Right lung (tissue), 2 donors: ENCODE measurements at regions not wholly inside any gene's neighbourhood (a gene's known extent, or its start where the extent isn't known, plus 50 kb on each side); places are given as distances from the start of the nearest gene placed in this dataset.

Source experiments
- DNase-seq, 2 donors: peaks; one replicate each; pipeline ENCODE4 v3.0.0-alpha.2; 2013

DNA sequence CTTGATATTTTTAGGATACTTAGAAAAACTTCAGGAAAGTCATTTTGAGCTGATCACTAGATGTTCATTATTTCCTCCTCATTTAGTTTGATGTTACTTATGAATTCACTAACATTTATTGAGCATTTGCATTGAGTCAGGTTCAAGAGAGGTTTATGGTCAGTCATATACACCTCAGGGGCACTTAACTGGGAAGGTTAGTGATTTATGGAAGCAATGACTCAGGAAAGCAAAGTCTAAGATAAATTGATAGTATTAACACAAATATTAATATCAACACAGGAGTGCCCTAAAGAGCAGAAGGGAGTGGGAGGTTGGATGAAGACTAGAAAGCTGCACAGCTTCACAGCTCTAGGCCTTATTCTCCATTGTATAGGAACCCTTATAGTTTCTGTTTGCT lies 177.0 kb upstream of the TNFAIP3 start:
- no peak for DNase-seq

DNA sequence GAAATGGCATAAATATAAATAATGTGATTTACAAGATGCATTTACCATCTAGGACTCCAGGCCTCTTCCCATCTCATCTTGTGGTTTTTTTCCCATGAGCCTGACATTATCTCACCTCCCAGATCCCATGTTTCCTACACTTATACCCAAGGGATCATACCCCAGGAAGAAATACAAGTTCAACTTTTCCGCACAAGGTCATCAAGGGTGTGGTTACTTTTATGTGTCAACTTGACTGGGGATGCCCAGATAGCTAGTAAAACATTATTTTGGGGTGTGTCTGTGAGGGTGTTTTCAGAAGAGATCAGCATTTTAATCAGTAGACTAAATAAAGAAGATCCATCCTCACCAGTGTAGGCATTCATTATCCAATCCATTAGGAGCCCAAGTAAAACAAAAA lies 176.3 kb upstream of the TNFAIP3 start:
- no peak for DNase-seq

DNA sequence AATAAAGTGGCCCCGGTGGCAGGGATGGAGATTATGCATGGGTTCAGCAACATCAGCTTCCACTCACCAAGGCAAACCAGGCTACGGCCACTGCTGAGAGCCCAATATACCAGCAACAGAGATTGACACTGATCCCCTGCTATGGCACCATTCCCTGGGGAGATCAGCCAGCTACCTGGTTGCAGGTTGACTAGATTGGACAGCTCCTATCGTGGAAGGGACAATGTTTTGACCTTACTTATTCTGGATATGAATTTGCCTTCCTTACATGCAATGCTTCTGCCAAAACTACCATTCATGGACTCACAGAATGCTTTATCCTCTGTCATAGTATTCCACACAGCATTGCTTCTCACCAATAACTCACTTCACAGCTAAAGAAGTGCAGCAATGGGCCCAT lies 174.8 kb upstream of the TNFAIP3 start:
- DNase-seq = no peak

DNA sequence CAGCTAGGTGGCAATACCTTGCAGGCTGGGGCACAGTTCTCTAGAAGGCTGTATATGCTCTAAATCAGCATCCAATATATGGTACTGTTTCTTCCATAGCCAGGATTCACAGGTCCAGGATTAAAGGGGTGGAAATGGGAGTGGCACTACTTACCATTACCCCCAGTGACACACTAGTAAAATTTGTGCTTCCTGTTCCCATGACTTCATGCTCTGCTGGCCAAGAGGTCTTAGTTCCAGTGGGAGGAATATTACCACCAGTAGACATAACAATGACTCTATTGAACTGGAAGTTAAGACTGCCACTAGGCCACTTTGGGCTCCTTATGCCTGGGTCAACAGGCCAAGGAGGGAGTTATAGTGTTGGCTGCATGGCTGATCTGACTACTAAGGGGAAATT lies 174.3 kb upstream of the TNFAIP3 start:
- no peak for DNase-seq

DNA sequence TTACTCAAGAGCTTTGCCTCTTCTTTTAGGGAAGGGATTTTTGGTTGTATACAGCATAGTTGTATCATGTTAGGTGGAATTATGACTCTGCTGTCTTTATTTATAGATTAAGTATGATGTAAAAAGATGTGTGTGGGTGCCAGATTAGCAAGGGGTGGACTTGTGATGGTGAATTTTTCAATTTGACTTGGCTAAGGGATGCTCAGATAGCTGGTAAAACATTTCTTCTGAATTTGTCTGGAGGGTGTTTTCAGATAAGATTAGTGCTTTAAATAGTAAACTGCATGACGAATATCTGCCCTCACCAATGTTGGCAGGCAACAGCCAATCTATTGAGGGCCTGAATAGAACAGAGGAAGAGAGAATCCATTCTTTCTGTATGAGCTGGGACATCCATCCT lies 173.3 kb upstream of the TNFAIP3 start:
- DNase-seq = no peak

DNA sequence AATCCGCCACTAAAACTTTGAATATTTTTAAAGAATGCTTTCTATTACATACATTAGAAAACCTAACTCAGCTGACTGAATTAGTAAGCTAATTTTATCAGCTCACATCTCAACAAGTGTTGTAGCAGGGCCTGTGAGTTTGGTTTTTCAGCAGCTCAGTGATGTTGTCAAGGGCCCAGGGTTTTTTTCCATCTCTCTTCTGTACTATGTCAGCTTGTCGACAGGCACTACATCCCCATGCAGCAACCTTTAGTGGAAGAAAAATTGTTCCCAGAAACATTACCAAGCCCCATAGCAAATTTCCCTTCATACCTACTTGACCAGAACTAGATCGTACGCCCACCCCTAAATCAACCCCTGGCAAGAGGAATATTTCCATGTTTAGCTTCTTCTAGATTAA lies 170.3 kb upstream of the TNFAIP3 start:
- no peak for DNase-seq

DNA sequence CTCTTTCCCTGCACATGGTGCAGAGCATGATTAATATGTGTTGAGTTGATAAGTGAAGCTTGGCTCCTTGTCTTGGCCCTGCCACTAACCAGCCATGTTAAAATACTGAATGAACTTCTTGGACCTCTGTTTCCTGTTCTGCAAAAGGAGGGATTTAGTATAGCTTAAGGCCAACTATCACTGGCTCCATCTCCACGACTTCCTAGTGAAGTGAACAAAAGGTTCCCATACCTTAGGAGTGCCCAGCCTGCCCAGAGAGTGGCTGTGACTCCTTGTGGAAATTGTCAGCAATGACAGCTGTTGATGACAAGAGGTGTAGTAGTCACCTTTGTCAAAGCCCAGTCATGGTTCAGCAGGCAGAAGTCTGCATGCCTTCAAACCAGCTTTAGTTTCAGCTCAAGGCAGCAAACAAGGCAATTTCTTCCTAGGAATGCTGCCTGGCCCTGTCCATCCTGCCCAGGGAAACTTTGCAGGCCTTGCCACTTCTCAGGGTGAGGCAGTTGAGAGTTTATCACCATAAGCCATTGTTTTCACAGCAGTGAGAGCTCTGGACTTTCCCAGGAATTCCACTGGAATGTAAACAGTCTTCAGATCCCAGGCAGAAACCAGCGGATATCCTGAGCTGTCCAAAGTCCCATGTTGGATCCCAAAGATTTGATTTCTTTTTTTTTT lies 169.7 kb upstream of the TNFAIP3 start:
- no peak for DNase-seq

DNA sequence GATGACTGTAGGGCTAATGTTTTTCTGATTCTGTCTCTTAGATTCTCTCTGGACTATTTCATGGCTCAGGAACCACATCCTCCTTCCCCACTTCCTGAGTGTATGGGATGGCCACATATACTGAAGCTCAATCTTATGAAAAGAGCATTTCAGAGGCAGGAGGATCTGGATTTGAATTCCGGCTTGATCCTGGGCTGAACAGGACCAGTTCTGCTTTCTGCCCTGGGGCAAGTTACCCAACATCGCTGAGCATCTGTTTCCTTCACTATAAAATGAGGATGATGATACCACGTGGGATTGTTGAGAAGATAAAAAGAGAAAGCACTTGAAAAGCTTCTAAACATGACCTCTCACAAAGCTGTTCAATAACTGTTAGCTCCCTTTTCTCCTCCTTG lies 168.4 kb upstream of the TNFAIP3 start:
- DNase-seq = no peak

DNA sequence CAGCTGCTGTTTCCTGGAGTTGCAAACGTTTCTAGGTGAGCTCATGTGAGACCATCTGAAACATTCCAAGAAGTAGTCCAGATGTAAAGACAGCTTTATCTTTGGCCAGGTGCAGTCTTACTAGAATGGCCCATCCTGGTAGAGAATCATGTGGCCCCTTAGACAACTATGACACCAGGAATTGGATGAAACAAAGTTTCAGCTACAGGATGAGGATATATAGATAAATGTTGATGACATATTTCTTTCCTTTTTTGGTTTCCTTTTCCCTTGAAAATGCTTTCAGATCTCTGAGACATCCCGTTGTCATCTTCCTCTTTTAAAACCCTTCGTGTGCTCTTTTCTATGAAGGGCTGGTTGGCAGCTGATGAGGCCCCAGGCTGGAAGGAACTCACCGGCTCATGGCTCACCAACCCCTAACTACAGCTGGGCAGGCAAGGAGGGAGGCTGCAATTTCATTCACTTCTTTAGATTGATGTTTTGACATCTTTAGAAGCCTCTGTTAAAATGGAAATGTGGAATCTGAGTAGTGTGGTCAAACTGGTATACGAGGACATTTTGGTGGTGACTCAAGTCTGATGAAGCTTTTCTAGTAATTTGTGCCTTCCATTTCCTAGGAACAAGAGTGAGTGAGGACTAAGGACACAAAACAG lies 167.9 kb upstream of the TNFAIP3 start:
- no peak for DNase-seq

DNA sequence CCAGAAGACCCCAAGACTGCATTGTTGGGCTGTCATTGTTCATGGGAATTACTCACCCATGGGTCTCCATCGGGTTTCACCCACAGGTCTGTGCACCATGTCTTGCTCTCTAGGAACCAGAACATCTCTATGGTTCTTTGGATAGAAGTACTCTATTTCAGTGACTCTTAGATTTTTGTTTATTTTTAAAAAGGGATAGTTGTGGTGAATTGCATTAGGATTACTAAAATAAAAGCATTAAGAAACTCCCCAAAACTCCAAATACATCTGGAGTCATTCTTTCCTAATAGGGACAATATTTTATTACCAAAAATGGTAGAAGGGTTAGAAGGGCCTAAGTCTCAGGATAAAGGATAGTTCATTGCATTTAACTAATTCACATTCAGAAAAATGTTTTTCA lies 166.9 kb upstream of the TNFAIP3 start:
- DNase-seq = no peak

DNA sequence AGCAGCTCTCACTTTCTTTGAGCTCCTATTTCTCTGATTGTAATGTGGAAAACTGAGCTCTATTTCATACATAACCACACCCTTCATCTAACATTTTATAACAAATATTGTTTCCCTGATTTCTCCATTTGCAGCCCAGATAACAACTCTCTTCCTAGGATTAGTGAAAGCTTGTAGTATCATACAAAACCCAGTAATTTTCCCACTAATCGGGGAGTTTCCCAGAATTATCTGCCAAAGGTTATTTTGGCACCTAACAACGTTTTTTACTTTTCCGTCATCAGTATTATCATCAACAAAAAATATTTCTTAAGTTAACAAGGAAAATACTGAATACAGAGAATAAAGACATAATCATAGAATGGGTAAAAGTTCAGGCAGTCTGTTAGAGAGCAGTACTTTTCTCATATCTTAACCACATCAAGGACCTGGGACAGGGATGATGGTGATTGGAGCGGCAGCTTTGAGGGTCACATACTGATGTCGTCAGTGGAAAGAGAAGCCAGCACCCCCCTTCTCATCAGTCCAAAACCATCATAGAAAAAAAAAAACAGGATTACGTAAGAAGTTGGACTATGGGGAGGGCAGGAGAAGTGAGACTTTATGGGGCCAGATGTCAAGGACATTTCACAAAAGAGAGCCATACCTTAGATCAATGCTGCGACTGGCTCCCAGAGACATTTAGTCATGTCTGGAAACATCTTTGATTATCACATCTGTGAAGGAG lies 166.1 kb upstream of the TNFAIP3 start:
- DNase-seq = no peak

DNA sequence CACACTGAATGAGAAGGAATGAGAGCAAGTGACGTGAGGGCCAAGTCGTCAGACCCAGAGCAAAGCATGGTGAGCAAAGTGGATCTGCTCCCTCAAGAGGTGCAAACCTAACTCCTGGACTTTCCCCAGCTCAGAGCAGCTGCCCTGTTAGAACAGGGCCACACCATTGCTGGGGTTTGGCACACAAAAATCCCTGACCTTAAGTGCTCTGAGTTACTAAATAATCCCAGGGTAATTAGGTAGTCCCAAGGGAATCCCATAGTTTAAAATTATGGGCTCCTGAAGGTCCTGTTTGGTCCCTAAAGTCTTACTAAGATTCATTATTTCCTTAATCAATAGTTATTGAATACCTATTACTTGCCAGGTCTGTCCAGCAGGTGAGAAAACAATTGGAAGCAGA lies 165.1 kb upstream of the TNFAIP3 start:
- no peak for DNase-seq

DNA sequence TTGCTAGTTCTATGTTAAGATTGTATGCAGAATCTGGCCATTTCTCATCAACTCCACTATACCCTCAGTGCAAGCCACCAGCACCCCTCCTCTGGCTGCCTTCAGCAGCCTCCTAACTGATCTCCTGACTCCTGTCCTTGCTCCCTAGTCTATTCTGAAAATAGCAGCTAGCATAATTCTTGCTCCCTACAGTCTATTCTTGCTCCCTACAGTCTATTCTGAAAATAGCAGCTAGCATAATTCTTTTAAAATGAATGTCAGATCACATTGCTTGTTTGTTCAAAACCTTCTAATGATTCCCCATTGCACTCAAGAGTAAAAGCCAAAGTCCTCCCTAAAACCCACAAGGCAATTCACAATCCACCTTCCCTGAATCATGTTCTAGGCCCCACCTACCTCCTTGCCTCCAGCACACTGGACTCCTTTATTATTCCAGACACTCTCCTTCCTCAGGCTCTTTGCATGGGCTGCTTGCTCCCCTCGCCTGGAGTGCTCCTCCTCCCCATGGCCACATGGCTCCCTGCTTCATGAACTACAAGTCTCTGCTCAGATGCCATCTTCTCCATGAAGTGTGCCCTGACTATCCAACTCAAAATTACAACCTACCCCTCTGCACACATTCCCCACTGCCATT lies 164.2 kb upstream of the TNFAIP3 start:
- no peak for DNase-seq

DNA sequence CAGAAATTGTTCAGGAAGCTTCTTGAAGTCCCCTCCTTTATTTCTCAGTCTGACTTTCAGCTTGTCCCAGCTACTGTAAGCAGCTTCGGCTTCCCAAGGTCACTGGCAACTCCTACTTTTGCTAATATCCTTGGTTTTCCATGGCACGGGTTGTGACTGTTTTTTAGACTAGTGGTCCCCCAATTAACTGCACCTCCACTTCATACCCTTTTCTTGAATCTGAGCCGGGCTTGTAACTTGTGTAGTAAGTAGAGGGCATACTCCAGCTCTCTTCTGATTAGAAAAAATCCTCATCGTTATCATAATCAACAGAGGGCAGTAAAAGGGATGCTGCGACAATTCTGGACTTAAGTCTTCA lies 162.3 kb upstream of the TNFAIP3 start:
- DNase-seq = no peak

DNA sequence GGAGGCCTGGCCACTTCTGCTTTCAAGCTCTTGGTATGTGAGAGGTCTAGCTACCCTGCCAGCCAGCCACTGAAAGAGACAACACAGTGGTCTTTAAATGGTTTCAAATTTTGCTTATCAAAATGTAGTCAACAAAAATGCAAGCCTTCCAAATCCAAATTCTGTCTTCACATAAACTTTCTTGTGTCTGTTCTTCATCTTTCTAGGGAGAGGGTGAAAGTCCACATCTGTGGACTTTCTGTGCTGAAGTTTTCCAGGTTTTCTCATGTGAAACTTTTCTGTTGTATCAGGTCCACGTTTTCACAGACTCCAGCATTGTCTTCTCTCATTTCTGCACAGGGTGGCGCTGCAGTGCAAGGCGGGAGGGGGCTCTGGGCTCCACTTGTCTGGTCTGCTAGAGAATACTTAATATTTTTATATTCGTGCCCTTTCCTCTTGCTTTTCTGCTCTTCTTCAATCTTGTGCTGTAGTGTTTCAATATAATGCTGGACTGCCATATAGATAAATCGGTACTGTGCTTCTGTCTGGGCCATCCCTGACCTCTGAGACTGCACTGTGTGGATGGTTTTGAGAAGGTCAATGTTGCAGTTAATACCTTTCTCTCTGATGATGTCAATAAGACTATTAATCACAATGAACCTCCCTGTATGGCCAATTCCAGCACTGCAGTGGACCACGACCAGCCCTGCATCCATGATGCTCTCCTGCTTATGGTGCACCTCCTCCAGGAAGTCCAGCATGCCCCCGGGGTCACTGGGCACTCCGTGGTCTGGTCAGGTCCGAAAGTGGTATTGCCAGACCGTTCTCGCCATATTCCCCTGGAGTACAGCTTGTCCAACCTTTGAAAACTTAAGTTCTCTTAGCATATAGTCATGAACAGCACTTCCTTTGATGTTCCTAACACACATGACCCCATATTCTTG lies 161.6 kb upstream of the TNFAIP3 start:
- DNase-seq = peak in 1 of 2 donors; percentile 51

DNA sequence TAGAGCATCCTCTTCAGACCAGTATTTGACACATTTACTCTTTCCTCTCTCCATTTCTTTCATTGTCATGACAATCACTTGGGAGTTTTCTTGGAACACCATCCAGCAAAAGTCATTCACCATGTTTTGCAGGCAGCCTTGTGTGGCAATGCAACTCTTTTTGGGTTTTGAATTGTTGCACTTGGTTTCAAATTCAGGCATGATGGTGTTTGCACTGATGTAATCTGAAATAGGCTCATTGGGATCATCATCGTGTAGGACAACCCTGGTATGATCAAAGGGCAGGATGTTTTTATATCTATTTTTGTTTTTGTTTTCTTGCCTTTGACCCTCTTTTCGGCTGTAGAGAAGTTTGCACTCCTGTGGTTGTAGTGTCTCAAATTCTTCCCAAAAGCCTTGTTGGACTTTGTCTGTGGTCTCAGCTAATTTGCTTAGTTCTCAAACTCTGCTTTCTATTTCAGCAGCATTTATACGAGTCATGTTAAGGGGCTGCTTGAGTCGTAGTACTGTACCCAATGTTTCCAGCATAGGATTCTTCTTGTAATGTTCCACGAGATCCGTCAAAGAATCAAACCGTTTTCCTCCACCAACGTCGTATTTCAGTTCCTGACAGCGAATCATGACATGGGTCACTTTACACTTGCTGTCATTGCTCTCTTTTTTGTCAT lies 160.8 kb upstream of the TNFAIP3 start:
- no peak for DNase-seq

DNA sequence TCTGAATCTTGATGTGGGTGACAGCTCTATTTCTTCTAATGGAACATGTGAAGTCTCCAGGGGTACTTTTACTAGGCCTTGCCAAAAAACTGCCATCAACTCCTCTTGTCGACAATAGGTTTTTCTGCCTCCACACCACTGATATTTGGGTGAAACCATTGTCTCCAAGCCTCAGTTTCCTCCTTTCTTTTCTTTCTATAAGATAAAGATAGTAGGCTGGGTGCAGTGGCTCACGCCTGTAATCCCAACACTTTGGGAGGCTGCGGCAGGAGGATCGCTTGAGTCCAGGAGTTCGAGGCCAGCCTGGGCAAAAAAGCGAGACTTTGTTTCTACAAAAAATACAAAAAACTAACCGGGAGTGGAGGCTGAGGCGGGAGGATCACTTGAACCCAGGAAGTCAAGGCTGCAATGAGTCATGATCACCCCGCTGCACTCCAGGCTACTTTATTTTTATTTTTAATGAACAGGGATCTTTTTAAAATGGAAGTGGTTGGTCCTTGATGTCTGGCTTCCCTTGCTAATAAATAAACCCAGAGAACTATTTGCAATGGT lies 159.9 kb upstream of the TNFAIP3 start:
- DNase-seq = no peak

DNA sequence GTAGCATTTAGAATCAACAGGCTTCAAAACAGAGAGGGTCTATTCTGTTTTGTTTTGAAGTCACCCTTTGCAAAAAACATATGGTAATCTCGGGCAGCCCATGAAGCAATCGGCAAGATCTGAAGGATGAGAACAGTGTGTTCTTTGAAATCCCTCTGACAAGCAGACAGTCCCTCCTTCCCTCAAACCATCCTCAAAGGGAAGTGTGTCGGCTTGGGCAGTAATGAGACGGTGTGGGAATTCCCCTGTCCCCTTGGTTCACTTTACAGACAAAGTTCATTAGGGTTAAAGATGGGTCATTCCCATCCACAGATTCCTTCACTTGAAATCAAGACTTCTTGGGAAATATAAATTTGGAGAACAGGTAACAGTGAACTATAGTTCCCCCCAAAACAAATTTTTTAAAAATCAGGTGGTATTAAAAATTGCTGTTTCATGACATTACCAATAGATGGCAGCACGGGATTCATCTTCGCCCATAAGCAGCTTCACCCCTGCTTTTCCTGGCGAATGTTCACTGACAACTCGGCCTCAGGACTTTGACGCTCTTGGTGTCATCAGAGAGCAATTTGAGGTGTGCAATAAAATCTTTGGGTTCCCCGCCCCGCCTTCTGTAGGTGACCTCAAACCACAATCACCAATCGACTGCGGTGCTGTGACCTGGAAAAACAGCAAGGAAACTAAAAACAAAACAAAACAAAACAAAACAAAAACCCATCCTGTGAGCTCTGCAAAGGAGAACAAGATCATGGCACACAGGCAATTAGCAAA lies 159.3 kb upstream of the TNFAIP3 start:
- DNase-seq = peak; percentile 62 to 65

DNA sequence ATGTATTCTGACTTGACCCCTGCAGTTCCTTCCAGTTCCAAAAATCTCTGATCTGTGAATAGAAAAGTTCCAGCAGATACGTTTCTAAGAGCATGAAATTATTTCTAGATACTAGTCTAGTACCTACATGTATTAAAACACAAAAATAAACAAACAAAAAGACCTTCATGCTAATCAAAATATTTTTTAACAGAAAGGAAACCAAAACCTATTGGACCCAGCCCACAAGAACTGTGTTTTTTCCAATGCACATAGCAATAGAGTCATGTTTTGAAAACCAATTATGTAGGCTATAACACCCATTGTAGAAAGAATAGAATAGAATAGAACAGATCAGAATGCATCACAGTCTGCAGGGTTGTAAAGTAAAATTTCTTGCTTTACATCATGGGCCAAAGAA lies 158.6 kb upstream of the TNFAIP3 start:
- DNase-seq = no peak
